HG03280 (cell line): ENCODE measurements at regions not wholly inside any gene's neighbourhood (a gene's known extent, or its start where the extent isn't known, plus 50 kb on each side); places are given as distances from the start of the nearest gene placed in this dataset.
A peak's percentile ranks its signal among the peaks of the same experiment; 100 is the strongest.

ENCODE experiments used
- ATAC-seq: cut with Tn5 transposase; IDR thresholded peaks from one replicate; pipeline ENCODE4 v1.9.1; 2021; ENCODE audit warnings: mild to moderate bottlenecking, moderate library complexity; ENCODE audit not compliant: unreplicated experiment

DNA sequence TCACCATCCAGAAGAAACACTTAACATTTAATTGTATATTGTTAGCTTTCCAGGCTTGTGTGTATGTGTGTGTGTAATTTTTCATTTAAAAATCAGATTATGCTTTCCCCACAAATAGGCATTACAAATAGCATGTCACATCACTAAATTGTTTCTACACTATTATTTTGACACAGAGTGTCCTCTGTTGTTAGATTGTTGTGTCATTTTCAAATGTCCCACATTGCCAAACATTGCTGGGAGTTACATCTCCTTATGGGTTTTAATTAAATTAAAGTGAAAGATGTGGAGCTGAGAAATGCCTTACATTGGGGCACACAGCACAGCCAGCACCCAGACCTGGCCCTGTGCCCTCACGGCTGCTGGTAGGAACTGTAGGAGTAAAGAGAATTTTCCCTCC is 295.6 kb downstream of the ZEB1 start:
- ATAC-seq = no peak

DNA sequence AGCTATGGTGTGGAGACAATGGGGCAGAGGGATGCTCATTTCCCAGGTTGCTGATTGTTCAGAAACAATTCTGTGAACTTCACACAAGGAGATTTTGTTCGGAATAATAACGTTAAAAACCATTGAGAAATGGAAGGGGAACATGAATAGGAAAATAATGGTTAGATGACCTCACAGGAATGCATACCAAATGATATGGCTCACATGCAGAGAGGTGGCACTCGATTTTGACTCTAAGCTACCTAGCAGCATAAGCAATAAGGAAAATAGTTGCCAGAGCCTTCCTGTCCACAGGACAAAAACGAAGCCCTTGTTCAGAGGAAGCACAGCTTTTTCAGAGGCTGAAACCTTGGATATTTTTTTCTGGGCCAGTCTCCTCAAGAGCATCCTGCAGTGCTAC is 293.1 kb downstream of the ZEB1 start:
- no peak for ATAC-seq

DNA sequence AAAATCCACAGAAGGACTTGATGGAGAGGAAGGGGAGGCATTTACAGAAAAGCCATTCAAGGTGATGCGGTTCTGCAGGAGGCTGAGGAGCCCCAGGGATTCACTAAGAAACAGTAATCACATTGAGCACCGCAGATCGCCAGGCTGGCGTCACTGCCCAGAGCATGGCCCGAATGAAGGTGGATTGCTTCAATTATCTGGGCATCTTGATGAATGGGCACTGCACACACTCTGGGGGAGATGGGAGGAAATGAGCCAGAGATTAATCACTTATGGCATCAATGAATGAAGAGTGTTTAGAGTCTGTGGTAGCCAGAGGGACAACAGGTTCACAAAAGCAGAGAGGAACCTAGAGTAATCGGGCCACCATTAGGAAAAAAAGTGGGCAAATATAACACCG is 292.1 kb downstream of the ZEB1 start:
- ATAC-seq = no peak

DNA sequence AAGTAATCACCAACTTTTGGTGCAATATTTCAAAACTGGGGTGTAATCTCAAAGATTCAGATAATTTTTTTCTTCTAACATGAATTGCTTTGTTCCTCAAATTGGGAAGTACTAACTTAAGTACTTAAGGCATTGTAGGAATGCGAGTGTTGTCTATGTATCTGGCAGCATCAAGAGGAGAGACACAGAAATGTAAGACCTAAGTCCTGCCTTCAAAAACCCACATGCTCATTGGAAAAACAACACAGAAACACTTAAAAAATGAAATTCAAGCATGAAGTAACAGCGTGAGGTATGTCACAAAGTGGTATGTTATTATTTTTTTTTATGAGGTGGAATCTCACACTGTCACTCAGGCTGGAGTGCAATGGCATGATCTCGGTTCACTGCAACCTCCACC is 288.5 kb downstream of the ZEB1 start:
- ATAC-seq = no peak

DNA sequence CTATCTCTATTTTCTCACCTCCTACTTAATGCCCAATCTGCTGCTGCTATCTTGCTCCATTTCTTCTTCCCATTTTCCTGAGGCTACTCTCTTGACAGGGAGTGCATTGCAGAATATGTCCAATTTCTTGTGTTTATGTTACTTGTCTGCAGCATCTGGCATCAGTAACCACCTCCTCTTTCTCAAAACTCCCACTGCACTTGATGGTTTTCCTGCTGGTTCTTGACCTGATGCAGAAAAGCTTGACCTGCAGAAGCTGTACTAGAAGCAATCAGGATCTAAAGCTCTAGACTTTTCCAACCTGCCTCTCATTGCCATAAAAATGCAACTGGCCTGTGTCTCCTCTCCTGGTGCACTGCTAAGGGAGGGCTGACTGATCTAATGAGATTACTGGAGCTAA is 287.8 kb downstream of the ZEB1 start:
- no peak for ATAC-seq

DNA sequence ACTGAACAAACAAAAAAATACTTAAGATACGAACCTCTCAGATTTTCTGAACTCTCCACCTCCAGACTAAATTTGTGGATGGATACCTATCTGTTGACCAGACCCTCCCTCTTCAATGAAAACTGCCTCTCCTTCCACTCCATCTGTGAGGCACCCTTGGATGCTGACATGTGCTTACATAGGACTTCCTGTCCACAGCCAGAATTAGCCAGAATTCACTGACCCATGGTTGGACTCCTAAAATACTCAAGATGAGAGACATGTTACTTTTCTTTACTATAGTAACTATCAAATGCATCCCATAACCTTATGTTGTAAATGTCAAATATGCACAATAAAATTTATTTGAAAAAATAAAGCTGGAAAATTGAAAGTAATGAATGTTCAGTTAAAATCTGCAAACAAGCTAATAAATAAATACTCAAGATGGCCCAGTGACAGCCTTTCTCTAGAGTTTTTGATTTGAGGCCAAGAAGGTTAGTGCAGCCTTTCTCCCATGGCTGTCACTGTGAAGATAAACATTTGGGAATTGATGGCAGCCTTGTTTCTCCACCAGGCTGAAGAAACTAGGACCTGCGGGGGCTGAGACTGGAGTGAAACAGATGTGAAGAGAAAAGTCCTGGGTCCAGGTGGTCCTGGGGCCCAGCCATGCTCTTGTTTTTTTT is 287.0 kb downstream of the ZEB1 start:
- ATAC-seq = no peak

DNA sequence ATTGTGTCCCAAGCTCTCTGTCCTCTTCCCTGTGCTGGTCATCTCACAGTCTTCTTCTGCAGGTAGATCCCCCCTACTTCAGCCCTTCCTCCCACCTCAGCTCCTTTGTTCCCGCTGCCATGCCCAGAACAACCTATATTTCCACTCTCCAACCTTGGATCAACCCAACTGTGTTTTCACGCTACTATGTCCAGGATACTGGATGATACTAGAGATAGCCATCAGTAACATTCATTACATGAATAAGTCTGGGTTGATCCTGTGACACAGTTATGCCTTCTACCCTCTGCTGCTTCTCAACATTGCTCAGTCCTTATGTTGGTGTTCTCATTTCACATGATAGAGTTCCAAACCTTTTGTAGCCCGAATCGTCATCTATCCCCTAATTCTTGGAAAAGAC is 286.4 kb downstream of the ZEB1 start:
- no peak for ATAC-seq

DNA sequence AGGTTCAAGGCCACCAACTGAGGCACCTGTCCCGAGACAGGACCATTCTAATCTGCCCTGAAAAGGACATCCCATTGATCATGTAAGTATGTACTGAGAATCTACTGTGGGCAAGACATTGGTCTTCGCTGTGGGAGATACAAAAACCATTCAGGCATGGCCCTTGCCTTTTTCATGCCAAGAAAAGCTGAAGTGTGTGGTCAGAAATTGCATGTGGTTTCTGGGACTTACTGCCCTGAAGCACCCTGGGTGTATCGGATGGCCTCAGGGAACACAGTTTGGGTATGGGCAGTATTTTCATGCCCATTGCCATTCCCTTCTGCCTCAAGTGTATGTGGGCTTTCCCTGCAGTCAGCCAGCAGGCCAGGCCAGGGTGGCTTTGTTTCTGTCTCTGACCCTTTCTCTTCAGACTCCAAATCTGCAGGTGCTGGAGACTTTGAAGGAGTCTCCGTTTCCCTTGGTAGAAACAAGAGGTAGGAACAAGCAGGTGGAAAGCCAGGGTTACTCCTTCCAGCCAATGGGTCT is 285.7 kb downstream of the ZEB1 start:
- ATAC-seq = no peak

DNA sequence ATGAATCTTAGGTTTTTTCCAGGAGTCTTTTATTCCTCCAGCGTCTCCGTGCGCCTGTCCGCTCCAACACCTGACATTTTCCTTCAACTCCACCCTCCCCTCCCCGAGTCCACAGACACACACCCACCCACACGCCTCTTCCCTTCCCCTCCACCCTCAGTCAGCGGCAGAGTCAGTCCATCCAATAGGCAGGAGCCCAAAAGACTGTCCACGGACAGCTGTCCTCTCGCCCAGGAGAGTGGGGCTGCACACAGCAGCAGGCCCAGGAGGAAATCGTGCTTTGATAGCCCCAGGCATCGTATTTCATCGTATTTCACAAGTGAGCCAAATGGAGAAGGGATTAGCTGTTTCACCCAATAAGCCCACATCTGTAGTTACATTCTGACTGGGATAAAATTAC is 285.1 kb downstream of the ZEB1 start:
- ATAC-seq = no peak

DNA sequence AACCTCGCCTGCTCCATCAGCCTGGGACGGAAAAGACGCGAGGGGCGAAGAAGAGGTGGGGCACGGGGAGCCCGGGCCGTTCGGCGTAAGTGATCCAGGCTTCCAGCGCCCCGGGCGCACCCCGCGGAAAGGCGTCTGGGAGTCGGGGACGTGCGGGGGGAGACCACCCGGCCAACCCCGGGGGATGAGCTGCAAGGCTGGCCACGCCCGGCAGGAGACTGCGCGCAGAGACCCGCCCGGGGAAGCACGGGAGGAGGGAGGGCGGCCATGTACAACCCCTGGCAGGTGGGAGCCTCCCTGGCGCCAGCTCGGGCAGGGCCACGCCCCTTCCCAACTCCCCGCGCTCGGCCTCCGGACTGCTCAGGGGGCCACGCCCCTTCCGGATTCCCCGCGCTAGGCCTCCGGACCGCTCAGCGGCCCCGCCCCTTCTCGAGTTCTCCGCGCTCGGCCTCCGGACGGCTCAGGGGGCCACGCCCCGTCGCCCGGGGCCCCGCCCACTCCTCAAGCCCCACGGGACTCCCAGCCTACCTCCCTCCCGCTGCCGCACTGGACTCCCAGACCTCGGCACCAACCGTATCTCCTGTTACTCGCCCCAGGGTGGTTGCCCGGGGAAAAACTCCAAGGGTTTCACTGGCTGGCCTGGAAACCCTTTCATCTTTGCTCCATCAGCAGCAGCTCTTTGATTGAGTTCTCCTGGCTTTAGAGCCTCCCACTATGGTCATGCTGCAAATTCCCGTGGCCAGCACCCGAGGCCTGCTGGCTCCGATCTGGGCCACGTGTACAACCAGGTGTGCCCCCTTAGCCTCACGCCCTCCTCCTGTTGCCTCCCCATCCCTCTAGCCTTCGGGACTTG is 284.4 kb downstream of the ZEB1 start:
- ATAC-seq = peak; percentile 99

DNA sequence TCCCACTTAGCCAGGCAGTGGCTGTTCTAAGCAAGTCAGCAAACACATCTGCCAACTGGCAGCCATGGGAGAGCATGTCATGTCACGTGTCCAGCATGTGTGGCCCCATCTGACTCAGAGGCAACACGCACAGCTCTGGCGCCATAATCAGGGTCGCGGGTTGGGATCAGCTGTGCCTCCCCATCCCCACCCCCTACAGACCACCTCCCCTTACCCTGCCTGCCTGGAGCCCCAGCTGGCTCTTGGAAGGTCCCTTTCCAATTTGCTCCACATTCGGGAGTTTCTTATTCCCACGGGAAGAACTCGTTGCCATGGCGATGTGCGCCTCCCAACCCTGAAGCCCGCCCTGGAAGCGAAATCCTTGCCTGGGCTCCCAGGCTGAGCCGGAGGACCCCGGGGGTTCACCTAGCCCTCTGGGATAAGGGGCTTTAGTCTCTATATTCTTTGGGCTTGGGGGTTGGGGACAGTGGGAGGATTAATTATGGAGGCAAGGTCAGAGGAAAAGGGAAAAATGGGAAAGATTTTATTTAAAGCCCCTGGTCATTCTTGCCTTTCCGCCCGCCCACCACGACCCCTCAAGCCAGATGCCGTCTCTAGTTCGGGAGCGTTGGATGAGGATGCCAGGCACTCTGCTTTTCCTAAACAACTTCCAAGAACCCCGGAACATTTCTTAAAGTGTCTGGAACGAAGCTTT is 283.7 kb downstream of the ZEB1 start:
- ATAC-seq = no peak

DNA sequence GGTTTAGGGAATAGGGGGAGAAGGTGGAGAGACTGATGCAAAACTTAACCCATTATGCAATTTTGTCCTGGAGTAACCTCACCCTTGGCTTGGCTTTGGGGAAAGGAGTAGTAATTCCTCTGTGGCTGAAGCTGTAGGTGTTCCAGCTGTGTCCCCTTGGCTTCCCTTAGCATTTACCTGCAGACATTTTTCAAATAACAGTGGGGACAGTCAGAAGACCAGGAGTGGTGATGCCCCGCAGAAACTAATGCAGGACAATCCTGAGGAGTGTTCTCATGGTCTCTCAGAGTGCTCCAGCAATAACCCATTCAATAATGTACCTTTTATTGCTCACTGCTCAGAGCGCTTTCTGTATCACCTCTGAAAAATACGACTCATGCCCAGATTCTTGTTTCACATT is 282.1 kb downstream of the ZEB1 start:
- no peak for ATAC-seq

DNA sequence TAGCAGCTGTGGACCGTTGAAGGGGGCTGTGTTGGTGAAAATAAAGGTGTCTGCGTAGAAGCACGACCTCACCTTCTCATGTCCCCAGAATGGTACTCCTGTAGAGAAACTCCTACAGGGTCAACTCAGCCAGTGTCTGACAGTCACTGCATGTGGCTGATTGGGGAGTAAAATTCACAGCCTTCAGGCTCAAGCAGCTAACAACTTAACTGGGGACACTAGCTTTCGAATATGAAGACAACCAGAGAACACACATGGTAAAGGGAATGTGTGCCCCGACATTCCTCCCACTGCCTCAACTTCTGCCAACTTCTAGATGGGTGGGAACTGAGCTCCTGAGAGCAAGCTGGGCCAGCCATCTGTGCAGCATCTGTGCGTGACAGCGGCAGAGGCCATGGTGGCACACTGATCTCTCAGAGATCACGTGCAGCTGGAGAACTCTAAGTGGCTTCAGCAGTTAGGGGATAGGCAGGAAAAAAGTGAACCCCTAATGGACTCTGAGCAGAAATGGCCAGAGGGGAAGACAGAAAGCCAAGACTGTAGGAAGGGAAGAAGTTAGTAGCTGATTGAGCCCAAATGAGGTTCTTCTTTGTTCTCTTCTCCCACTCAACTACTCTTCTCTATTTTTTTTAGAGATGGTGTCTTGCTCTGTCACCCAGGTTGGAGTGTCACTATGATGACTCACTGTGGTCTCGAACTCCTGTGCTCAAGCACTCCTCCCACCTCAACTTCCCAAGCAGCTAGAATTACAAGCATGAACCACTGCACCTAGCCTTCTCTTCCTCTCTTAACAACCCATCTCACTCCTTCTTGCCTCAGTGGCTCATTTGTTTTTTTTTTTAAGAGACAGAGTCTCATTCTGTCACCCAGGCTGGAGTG is 280.8 kb downstream of the ZEB1 start:
- ATAC-seq = no peak

DNA sequence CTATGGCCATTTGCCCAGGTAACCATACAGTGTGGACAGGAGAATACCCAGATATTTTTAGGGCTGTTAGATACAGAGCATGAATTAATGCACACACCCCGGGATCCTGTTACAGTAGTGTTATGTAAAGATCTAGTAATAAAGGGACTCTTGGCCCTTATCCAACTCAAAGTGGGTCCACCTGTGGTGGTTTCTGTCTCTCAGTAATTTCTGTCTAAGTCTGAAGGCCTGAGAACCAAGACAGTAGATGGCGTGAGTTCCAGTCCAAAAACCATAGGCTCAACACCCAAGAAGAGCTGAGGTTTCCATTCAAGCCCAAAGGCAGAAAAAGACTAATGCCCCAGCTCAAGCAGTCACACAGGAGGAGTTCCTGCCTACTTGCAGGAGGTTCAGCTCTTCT is 277.7 kb downstream of the ZEB1 start:
- no peak for ATAC-seq

DNA sequence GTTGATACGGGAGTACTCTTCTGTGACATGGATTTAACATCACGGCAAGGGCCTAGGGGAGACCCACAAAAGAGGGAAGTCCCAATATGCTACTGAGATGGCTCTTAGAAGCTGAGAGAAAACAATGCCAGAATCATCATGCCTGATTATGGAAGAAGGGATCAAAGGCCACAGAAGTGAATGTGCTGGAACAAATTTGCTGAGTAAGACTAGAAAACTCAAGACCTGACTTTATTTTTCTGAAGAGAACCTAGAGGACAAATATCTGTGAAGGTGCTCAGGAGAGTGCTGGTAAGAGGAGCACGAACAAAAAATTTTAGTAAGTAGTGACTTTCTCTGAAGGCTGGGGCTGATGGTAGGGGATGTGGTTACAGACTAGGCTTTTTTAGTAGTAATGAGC is 277.0 kb downstream of the ZEB1 start:
- no peak for ATAC-seq

DNA sequence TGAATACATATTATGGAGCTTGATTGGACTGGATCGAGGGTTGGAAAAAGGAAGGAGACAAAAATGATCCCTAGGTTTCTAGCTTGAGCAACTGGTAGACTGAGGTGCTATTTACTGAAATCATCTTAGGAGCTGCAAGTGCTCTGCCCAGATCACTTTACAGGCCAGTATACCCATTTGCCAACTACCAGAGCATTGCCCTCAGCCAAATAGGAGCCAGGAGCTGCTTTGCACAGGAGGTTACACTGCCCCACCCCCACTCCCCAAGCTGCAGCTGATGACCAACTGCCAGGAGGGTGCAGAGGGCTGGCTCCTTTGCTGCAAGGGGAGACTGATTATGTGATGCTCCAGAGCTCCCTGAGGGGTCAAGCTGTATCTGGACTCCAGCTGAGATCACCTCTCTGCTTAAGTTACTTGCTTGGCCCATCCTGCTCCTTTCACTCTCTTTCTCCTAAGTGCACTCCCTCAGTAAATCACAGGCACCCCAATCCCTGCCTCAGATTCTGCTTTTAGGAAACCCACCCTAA is 275.4 kb downstream of the ZEB1 start:
- no peak for ATAC-seq

DNA sequence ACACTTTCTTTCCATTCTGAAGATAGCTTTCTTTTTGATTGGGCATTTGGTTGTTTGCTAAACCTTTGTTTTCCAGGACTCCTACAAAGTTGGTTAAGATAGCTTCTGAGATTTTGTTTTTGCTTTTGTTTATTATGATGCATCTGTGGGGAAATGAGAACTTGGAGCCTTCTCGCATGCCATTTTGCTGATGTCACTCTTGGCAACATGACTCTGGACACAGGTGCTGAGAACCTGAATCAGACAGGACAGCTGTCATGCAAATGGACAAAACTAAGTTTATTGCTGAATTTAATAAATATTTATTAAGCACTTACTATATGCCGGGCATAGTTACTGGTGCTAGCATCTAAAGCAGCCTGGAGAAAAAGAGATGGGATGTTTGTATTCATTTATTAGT is 274.1 kb downstream of the ZEB1 start:
- ATAC-seq = no peak

DNA sequence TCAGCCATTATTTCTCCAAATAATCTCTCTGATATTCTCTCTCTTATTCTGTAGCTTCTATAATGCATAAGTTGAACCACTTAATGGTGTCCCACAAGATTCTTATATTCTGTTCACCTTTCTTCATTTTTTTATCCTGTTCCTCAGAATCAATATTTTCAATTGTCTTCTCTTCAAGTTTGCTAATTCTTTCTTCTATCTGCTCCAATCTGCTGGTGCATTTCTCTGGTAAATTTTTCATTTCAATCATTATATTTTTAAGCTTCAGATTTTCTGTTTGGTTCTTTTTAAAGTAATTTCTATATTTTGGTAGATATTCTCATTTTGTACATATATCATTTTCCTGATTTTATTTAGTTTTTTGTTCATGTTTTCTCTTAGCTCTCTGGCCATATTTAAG is 272.6 kb downstream of the ZEB1 start:
- ATAC-seq = no peak

DNA sequence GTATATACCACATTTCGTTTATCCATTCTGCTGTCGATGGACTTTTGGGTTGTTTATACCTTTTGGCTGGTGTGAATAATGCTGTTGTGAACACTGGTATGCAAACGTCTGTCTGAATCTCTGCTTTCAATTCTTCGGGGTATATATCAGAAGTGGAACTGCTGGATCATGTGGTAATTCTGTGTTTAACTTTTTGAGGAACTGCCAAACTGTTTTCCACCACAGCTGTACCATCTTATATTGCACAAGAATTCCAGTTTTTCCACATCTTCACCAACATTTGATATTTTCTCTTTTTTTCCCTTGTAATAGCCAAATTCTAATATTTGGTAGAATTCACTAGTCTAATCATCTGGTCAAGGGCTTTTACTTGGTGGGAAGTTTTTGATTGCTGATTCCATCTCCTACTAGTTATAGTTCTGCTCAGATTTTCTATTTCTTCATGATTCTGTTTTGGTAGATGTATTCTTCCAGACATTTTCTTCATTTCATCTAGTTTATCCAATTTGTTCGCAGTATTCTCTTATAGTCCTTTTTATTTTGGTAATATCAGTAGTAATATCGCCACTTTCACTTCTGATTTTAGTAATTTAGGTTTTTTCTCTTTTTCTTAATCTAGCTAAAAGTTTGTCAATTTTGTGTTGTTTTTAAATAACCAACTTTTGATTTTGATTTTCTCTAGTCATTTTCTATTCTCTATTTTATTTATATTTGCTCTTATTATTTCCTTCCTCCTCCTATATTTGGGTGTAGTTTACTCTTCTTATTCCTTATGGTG is 271.2 kb downstream of the ZEB1 start:
- ATAC-seq = no peak

DNA sequence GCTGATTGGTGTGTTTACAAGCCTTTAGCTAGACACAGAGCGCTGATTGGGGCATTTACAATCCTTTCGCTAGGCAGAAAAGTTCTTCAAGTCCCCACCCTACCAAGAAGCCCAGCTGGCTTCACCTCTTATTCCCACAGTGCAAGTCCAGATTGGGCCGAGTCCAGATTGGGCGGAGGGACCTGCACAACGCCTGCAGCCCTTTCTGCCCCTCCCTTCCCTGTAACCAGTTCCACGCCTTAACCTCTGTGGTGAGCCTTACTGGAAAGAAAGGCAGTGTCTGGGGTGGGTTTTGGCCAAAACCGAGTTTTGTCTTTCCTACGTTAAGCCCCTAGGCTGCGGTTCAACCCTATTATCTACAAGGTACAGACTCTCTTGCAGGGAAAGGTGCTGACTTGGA is 268.7 kb downstream of the ZEB1 start:
- ATAC-seq = no peak
